ENCODE measurements at regions not wholly inside any gene's neighbourhood (a gene's known extent, or its start where the extent isn't known, plus 50 kb on each side); places are given as distances from the start of the nearest gene placed in this dataset.

DNA sequence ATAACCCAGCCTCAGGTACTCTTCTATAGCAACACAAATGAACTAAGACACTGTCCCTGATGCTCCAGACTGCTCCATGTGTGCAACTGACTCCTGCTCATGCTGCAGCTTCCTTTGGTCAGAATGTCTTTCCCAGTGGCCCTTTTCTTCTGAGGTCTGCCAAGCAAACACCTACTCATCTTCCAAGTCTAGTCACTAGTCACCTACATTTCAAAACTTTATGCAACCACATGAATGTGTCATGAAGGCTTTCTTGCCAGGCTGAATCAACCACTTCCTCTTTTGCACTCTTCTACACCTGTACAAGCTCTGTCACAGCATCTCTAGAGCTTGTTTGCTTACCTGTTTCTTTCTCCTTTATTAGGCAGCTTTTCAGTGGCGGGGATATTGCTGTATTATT is 75.8 kb downstream of the LSMEM1 start:
- Histone ChIP-seq H3K4me3 (ENCODE audit: low read depth in 2 of 2, low read length in 1 of 2) (no peak overlapping the region), H3K79me2 (ENCODE audit: insufficient read depth) (no peaks in the 10 kb centered on the region), H3K9ac (no peak overlapping the region), H4K20me1 (ENCODE audit: insufficient read depth) (no peaks in the 10 kb centered on the region), H3K27me3 (ENCODE audit: insufficient read depth) (no peaks in the 10 kb centered on the region), H3K4me1 (ENCODE audit: control insufficient read depth in 1 of 2, insufficient read depth in 2 of 2, low read depth in 1 of 2, low read length in 1 of 2) (no peaks in the 10 kb centered on the region), H2AFZ (ENCODE audit: low read depth) (no peak overlapping the region), H3K4me2 (no peak overlapping the region), H3F3A (replicated peaks; ENCODE audit: insufficient read depth) (no peaks in the 10 kb centered on the region), H3K9me3 (no peaks in the 10 kb centered on the region), H3K36me3 (replicated peaks in 1 of 2; ENCODE audit: control insufficient read depth in 1 of 2, insufficient read depth in 2 of 2, low read length in 1 of 2) (no peaks in the 10 kb centered on the region), H3K9me2 (no peaks in the 10 kb centered on the region), H3K27ac (ENCODE audit: low read depth in 2 of 2, low read length in 1 of 2) (no peak overlapping the region)
- DNase-seq: no peak
- TF ChIP-seq TAF1 (IDR thresholded peaks at IDR 0.05; ENCODE audit: borderline replicate concordance, low read depth, low read length) (no peak), NFIC (IDR thresholded peaks at IDR 0.05; ENCODE audit: borderline replicate concordance) (no peak), POLR2AphosphoS5 (IDR thresholded peaks at IDR 0.05; ENCODE audit: low read depth, low read length) (no peak), GABPA (IDR thresholded peaks at IDR 0.05; ENCODE audit: low read depth) (no peak), RFX5 (IDR thresholded peaks at IDR 0.05; ENCODE audit: low read length) (no peak), JUND (IDR thresholded peaks at IDR 0.05) (no peak), RXRA (IDR thresholded peaks at IDR 0.05; ENCODE audit: borderline replicate concordance, low read depth) (no peak), FOXJ3 (CRISPR knock-in tag; IDR thresholded peaks at IDR 0.05) (no peak), NRF1 (IDR thresholded peaks at IDR 0.05; ENCODE audit: low read depth, low read length) (no peak), SIN3A (IDR thresholded peaks at IDR 0.05; ENCODE audit: borderline replicate concordance, low read depth, low read length) (no peak), MXI1 (IDR thresholded peaks at IDR 0.05; ENCODE audit: low read depth, low read length) (no peak)
- TF ChIP-seq, protein P1, sequence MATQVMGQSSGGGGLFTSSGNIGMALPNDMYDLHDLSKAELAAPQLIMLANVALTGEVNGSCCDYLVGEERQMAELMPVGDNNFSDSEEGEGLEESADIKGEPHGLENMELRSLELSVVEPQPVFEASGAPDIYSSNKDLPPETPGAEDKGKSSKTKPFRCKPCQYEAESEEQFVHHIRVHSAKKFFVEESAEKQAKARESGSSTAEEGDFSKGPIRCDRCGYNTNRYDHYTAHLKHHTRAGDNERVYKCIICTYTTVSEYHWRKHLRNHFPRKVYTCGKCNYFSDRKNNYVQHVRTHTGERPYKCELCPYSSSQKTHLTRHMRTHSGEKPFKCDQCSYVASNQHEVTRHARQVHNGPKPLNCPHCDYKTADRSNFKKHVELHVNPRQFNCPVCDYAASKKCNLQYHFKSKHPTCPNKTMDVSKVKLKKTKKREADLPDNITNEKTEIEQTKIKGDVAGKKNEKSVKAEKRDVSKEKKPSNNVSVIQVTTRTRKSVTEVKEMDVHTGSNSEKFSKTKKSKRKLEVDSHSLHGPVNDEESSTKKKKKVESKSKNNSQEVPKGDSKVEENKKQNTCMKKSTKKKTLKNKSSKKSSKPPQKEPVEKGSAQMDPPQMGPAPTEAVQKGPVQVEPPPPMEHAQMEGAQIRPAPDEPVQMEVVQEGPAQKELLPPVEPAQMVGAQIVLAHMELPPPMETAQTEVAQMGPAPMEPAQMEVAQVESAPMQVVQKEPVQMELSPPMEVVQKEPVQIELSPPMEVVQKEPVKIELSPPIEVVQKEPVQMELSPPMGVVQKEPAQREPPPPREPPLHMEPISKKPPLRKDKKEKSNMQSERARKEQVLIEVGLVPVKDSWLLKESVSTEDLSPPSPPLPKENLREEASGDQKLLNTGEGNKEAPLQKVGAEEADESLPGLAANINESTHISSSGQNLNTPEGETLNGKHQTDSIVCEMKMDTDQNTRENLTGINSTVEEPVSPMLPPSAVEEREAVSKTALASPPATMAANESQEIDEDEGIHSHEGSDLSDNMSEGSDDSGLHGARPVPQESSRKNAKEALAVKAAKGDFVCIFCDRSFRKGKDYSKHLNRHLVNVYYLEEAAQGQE (IDR thresholded peaks at IDR 0.05; ENCODE audit: low read depth, low read length): no peak
- TF ChIP-seq, protein P2, sequence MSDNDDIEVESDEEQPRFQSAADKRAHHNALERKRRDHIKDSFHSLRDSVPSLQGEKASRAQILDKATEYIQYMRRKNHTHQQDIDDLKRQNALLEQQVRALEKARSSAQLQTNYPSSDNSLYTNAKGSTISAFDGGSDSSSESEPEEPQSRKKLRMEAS (IDR thresholded peaks at IDR 0.05; ENCODE audit: low read depth): no peak
- TF ChIP-seq, protein P3, sequence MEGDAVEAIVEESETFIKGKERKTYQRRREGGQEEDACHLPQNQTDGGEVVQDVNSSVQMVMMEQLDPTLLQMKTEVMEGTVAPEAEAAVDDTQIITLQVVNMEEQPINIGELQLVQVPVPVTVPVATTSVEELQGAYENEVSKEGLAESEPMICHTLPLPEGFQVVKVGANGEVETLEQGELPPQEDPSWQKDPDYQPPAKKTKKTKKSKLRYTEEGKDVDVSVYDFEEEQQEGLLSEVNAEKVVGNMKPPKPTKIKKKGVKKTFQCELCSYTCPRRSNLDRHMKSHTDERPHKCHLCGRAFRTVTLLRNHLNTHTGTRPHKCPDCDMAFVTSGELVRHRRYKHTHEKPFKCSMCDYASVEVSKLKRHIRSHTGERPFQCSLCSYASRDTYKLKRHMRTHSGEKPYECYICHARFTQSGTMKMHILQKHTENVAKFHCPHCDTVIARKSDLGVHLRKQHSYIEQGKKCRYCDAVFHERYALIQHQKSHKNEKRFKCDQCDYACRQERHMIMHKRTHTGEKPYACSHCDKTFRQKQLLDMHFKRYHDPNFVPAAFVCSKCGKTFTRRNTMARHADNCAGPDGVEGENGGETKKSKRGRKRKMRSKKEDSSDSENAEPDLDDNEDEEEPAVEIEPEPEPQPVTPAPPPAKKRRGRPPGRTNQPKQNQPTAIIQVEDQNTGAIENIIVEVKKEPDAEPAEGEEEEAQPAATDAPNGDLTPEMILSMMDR (IDR thresholded peaks at IDR 0.05): no peak
- TF ChIP-seq, protein P4, sequence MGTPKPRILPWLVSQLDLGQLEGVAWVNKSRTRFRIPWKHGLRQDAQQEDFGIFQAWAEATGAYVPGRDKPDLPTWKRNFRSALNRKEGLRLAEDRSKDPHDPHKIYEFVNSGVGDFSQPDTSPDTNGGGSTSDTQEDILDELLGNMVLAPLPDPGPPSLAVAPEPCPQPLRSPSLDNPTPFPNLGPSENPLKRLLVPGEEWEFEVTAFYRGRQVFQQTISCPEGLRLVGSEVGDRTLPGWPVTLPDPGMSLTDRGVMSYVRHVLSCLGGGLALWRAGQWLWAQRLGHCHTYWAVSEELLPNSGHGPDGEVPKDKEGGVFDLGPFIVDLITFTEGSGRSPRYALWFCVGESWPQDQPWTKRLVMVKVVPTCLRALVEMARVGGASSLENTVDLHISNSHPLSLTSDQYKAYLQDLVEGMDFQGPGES (IDR thresholded peaks at IDR 0.05; ENCODE audit: low read depth, low read length): no peak
- WGBS (ENCODE audit: low lambda C conversion rate): 71% methylated on average over 1 of the region's 1 CpG
- POLR2A ChIA-PET: no interaction called here
- CTCF ChIA-PET: interaction anchor here (1.9 kb wide), 1 partner anchor 865 kb away, joined by 4 read pairs; no protein-coding TSS in a partner anchor

Data from SK-N-SH (cell line).